NB4 (cell line): ENCODE measurements at regions not wholly inside any gene's neighbourhood (a gene's known extent, or its start where the extent isn't known, plus 50 kb on each side); places are given as distances from the start of the nearest gene placed in this dataset.

Source experiments
- CTCF ChIP-seq: IDR thresholded peaks from one replicate; pipeline ENCODE4 v1.5.1; 2012; ENCODE audit warnings: low read depth, low read length
- POLR2A ChIP-seq: IDR thresholded peaks from 2 replicates; pipeline ENCODE4 v1.6.1; 2011; ENCODE audit warnings: mild to moderate bottlenecking; ENCODE audit not compliant: insufficient read length; ENCODE audit errors: extremely low read depth

- peak; percentile 39 for TF ChIP-seq CTCF
- no peak for TF ChIP-seq POLR2A
Measured at GRCh38 chr2:129253461-129253812, 726.0 kb upstream of the RAB6C start.
